GM19397 (cell line): ENCODE measurements at regions not wholly inside any gene's neighbourhood (a gene's known extent, or its start where the extent isn't known, plus 50 kb on each side); places are given as distances from the start of the nearest gene placed in this dataset.

ENCODE experiments used
- ATAC-seq: cut with Tn5 transposase; IDR thresholded peaks from one replicate; pipeline ENCODE4 v1.9.1; 2021; ENCODE audit warnings: mild to moderate bottlenecking, moderate library complexity; ENCODE audit not compliant: unreplicated experiment

DNA sequence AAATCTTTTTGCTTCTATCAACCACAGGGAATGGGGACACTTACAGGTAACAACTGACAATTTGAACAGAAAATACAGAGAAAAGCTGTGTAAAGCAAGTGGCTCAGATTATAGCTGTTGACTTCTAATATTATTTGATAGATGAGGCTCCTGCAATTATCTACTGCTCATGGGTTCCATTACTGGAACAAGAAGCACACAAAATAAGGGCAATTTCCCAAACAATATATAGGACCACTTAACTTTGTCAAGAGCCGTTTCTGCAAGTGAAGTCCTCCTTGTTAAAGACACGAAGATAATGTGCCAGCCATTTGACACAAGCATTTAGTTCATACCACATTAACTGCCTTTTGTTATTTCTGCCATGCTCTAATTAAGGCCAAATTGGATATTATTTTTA lies 315.5 kb upstream of the ARID1B start:
- ATAC-seq: no peak

DNA sequence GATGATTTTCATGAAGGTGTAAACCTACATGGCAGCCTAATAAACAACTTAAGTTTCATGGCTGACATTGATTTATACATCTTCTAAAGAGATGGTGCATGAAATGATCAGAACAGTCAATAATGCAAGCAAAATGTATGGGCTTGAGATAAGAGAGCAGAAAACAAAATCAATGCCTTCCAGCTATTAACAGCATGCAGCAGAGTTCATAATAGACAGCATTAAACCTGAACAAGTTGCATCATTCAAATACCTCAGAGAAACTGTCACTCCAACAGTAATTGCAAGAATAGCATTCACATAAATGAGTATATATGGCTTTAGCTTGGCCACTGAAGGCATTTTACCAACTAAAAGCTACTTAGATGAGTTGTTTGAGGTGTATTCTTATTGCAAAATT lies 319.6 kb upstream of the ARID1B start:
- ATAC-seq: no peak

- ATAC-seq: no peak
Measured at GRCh38 chr6:156455847-156456246, 321.3 kb upstream of the ARID1B start.

DNA sequence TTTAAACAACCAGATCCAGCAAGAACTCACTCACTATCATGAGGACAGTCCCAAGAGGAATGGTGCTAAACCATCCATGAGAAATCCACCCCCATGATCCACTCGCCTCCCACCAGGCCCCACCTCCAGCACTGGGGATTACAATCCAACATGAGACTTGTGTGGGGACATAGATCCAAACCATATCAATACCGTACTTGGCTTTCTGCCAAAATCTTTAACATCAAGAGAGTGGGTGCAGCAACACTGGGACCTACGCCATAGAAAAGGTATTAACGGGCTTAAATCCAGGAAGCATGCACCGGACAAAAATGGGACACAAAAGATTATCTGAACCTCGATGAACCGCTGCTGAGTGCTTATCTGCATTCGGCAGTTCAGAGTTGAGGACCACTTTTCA lies 322.3 kb upstream of the ARID1B start:
- no peak for ATAC-seq

DNA sequence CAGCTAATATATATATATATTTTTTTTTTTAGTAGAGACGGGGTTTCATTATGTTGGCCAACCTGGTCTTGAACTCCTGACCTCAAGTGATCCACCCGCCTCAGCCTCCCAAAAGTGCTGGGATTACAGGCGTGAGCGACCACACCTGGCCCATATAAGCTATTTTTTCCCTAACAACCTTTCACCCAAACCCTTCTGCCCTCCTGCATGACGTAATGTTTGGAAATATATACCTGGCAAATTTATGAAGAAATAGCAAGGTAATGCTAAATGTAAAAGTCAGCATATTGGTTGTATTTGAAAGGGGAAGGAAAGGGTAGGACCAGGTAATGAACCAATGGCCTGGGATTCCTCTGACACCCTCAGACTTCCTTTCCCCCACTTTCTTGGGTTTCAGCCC lies 325.5 kb upstream of the ARID1B start:
- no peak for ATAC-seq

DNA sequence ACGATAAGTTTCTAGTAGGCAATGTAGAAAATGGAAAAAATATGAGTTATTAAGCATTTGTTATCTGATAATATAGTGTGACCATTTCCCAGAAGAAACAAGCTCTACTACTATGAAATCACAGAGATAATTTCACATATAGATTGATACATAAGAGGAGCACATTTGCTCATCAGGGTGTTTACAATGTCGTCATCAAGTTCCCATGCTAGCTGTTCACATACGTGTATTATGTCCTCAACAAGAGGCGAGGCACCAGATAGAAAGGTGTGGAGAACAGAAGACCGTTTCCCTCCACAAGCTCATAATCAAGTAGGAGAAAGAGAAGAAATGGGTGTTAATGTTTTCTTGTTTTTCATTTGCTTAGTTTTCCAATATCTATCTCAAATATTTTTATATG lies 326.1 kb upstream of the ARID1B start:
- ATAC-seq: no peak

- ATAC-seq: no peak
Measured at GRCh38 chr6:156450421-156450820, 326.8 kb upstream of the ARID1B start.

DNA sequence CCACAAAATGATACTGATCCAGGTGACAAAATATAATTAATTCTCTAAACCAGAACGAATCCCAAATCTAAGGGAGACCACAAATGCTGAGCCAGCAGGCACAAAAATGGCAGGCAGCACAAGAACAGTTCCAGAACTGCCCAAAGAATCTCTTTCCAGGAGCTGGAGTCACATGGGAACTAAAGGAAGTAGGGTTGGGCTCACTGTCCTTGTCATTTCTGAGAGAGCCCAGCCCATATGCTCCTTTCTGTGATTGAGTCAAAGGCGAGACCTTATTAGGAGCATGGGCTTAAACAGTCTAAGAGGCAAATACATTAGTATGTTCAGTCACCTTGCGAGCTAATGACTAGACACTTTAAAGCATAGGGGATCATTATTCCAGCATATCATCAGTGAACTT lies 327.6 kb upstream of the ARID1B start:
- no peak for ATAC-seq

GRCh38 chr6:156449128-156449527 lies 328.1 kb upstream of the ARID1B start:
- ATAC-seq: no peak

DNA sequence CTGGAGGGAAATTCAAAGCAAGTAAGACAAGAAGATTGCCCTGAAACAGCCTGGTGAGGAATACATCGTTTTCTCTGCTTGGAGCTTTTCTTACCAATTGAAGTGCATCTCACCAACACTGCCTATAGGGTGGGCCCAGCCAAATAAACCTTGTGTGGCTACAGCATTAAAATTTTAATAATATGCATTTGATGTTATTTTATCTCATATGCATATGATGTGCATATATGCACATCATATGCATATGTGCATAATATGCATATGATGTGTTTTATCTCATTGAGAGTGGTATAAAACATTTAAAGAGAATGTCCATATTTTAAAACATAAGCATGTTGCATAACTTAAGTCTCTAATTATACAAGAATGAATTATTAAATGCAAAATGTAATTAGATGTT lies 328.6 kb upstream of the ARID1B start:
- no peak for ATAC-seq

DNA sequence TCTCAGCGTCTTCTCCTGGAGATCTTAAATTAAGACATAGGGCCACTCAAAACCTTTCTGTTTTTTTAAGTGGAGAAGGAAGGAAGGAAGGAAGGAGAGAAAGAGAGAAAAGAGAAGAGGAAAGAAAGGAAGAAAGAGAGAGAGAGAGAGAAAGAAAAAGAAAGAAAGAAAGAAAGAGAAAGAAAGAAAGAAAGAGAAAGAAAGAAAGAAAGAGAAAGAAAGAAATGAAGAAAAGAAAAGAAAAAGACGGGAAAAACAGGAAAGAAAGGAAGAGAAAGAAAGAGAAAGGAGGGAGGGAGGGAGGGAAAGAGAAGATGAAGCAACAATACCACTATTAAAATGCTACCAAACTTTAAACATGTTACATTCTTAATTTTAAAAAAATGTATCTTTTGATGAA lies 336.5 kb upstream of the ARID1B start:
- no peak for ATAC-seq

DNA sequence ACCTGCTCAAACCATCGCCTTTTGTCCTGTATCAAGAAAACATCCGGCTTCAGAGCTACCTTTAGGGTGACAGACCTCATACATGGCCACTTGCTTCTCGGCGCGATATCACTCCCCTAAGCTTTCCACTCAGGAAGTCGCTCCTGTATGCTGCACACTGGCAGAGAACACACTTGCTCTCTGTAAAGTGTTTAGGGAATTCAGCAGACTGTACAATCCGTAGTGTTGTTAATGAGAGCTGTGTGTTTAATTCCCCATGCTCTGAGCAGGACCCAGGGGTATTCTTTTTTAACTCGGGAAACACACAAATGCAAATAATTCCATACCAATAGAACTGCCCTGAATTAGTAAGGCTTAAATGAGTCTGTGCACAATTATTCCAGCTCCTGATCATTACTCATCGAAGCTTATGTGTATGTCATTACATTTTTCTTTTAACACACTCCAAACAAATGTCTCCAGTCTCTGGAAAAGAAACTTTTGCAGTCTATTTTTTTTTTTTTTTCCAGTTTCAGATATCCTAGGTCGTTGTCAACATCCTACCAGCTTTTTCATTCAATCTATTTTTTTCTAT lies 338.7 kb upstream of the ARID1B start:
- ATAC-seq: no peak

GRCh38 chr6:156437121-156437879 lies 339.9 kb upstream of the ARID1B start:
- no peak for ATAC-seq

- no peak for ATAC-seq
Measured at GRCh38 chr6:156434795-156435190, 342.4 kb upstream of the ARID1B start.

- no peak for ATAC-seq
Measured at GRCh38 chr6:156434049-156434794, 343.0 kb upstream of the ARID1B start.

DNA sequence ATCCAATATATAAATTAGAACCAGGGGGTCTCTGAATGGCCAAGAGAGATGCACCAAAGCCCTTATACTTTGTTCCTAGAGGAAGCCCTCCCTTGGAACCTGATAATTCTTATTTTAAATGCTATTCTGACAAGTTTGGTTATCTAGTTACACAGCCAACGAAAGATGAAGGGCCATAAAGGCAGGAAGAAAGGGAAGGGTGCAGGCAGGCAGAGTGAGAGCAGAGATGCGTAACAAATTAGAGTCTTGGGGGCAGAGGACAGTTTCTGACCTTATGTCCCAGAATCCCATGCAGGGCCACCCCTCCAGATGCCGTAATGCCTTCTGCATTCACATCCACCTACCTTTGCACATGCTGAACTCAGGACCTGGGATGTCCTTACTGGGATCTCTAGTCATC lies 344.6 kb upstream of the ARID1B start:
- ATAC-seq: no peak

- ATAC-seq: no peak
Measured at GRCh38 chr6:156430386-156430785, 346.8 kb upstream of the ARID1B start.

- no peak for ATAC-seq
Measured at GRCh38 chr6:156427345-156427744, 349.8 kb upstream of the ARID1B start.

DNA sequence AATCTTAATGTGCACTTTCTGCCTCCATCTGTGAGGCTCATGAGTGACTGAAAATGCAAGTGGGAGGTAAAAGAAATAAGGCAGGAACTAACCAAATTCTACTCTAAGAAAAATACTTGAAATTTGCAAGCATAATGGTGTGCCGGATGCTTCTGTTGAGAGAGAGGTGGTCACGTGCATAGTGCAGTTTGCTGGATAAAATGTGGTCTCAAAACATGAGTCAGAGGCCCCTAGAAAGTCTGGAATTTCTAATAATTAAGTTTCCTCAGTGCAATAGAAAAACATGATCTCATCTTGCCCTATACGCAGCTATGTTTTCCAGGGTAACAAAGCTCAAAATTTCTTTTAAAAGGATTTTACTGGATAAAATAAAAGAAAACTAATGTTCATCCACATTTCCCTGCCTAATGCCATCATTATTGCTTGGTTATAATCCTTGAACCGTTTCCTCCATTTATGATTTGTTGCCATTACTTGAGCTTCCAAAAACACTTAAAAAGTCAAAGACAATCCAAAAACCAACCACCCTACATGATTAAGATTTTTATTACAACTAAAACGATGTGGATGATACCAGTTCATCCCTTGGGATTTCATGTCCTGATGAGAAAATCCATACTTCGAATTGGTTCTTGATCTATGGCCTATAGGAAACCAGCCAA lies 351.7 kb upstream of the ARID1B start:
- no peak for ATAC-seq

DNA sequence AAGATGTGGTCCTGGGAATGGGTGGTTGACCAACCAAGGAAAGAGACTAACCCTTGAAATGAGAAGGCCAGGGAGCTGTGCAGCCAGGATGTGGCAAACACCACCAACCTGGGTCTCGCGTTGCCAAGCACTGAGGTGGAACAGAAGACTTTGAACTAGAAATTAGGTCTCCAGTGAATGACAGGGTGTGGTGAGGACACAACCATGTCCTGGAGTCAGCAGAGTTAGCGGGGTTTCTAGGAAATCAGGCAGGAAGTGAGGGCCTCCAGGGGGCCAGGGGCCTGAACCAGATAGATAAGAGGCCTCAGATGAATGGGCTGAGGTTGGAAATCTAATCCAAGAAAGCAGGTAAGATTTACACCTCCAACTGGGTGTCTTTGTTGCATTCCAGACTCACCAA lies 353.3 kb upstream of the ARID1B start:
- no peak for ATAC-seq

DNA sequence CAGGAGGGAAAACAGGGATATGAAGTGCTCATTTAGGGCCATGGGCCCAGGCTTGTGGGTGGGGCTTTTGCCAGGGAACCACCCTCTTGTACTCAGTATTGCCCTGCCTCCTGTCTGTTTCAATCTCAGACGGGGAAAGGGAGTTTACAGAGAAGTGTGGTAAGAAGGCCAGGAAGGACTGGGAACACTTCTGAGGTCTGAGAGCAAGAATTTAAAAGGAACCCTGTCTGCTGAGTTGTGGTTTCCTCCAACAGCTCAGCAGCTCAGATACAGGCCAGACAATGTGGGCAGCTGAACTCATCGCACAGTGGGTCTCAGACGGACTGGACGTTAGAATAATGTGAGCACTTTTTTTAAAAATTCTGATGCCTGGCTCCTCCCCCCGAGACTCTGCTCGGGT lies 354.1 kb upstream of the ARID1B start:
- ATAC-seq: no peak

- ATAC-seq: no peak
Measured at GRCh38 chr6:156421933-156422332, 355.2 kb upstream of the ARID1B start.
